ENCODE measurements at regions not wholly inside any gene's neighbourhood (a gene's known extent, or its start where the extent isn't known, plus 50 kb on each side); places are given as distances from the start of the nearest gene placed in this dataset.
A peak's percentile ranks its signal among the peaks of the same experiment; 100 is the strongest.

DNA sequence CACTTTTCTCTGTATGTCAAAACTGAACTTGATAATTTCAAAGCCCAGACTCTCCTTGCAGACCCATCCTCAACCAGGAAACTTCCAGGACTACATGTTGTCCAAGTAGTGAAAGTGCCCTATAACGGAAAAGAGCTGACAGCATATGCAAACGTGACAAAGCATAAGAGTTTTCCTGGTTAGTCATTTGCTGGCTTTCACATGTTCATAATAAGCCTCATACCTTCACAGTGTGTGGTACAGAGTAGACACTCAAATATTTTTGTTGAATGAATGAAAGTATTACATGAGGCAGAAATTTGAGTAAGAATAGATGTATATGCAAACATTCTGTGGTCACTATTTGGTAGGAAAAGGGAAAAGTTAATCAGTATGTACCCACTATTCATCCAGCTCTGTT, 473.3 kb downstream of the MRPL39 start:
- DNase-seq, result peak; percentile 76

DNA sequence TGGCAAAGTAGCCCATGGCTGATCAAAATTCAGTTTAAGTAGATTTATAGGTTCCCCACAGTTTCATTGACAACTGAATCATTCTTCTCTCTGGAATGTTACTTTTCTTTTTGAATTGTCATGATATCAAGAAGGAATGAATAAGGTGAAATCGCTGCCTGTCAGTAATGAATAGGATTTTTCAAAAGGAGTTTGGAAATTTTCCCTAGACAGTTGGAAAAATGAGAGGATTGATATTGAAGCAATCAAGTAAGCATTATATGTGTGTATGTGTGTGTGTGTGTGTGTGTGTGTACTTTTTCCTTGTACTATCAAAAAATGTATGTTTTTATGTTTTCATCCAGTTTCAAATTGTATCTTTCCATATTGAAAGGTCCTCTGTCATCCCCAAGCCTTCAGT, 479.5 kb downstream of the MRPL39 start:
- DNase-seq, result no peak

DNA sequence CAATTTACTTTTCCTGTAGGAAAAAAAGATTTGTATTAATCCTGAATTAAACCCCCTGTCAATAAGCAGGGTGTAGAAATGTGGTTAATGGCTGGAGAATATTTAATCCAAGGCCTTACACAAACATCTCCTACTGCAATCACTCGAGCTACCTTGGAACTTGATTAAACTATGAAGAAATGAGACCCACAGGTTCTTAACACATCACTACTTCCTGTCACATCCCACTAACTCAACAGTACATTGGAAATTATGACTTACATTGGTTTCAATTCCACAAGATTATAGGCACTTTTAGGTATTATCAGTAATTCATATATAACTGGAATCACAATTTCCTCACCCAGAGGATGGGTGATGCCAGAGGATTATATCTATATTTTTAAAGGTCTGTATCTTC, 480.3 kb downstream of the MRPL39 start:
- DNase-seq, result no peak

DNA sequence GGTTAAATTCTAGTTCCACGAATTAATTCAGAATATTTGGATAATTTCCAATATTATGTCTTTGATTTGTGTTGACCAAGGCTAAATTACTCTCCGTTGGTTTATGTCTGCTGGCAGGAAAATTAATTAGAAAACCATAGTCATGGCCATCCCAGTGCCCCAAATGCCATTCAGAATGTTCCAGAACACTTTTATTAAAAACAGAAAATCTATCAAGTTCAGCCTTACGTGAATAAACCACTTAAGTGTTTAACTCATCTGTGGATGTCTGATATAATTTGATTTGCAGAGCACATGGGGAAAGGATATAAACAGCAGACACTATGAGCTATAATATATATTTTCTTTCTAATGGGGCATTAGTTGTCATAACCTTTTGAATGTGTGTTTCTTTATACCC, 480.7 kb downstream of the MRPL39 start:
- DNase-seq, result no peak

DNA sequence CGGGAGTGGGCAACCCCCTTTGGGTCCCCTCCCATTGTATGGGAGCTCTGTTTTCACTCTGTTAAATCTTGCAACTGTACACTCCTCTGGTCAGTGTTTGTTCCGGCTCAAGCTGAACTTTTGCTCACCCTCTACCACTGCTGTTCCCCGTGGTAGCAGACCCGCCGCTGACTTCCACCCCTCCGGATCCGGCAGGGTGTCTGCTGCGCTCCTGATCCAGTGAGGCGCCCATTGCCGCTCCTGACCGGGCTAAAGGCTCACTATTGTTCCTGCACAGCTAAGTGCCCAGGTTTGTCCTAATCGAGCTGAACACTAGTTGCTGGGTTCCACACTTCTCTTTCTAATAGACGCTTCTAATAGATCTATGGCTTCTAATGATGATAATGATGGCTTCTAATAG, 488.6 kb downstream of the MRPL39 start:
- no peak for DNase-seq

DNA sequence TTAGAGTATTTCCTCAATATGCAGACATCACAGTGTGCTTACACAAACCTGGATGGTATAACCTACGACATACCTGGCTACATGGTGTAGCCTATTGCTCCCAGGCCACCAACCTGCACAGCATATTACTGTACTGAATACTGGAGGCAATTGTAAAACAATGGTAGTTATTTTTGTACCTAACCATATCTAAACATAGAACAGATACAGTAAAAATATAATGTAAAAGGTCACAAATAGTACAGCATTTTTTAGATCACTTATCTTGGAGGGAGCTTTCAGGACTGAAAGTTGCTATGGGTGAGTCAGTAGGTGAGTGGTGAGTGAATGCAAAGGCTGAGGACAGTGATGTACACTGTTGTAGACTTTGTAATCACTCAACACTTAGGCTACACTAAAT, 492.3 kb downstream of the MRPL39 start:
- DNase-seq, result peak; percentile 46

DNA sequence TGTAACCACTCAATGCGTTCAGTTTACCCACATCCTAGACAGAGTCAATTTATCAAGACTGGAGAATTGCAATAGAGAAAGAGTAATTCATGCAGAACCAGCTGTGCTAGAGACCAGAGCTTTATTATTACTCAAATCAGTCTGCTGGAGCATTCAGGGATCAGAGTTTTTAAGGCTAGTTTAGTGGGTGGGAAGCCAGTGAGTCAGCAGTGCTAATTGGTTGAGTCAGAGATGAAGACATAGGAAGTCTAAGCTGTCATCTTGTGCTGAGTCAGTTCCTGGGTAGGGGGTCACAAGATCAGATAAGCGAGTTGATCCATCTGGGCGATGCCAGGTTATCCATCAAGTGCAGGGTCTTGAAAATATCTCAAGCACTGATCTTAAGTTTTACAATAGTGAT, 499.6 kb downstream of the MRPL39 start:
- DNase-seq, result peak; percentile 92

DNA sequence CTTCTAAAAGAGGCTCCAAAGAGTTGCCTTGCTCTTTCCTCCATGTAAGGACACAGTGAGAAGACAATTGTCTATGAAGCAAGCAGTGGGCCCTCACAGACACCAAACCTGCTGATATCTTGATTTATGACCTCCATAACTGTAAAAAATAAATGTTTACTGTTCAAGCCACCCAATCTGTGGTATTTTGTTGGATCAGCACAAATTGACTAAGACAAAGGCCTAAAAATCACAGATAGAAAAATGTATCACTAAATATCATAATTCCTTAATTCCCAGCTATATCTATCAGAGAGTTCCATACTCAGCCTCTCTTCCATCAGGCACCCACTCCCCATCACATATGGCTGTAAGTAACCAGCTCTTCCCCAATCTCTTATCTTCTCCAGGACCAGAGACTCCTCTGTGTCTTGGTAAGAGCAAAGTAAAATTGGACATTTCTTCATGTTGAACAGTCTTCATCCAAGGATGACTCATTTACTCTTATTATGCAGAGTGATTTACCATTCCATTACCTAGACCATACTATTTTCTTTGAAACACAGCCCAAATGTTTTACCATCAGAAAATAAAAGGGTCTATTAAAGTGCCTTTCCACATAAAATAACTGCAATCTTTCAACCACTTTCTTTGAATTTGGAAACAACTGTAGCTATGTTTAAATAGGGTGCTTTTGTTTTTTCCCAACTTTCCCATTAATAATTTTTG, 503.6 kb downstream of the MRPL39 start:
- peak; percentile 59 for DNase-seq

DNA sequence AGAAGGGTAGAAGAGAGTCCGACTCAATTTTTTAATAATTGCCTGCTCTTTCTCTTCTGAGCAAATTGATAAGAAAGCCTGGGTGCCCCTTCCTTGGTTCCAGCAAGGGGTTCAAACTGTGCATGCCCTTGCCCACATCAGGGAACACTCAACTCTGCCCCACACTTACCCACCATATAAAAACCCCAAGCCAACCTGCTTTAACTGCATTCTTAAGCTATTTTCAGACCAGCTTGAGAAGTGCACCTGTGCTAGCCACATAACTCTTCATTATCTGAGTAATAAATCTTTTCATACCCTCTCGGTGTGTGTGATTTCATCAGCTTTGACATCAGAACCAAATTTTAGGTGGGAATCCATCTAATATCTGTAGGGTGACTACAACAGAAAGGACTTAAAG, 509.6 kb downstream of the MRPL39 start:
- no peak for DNase-seq

DNA sequence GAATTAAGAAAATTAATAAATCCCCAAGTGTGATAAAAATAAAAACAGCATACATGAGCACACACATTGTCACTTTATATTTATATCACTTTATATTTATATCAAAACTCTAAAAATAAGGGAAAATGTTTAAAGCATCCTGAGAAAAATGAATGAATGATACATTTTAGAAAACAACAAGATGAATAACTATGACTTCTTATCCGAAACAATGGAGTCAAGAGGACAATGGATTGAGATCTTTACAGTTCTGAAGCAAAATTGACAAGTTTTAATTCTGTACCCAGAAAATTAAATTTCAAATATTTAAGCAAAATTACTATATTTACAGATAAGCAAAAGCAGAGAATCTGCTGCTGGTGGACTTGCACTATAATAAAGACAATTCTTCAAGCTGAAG, 512.6 kb downstream of the MRPL39 start:
- no peak for DNase-seq

DNA sequence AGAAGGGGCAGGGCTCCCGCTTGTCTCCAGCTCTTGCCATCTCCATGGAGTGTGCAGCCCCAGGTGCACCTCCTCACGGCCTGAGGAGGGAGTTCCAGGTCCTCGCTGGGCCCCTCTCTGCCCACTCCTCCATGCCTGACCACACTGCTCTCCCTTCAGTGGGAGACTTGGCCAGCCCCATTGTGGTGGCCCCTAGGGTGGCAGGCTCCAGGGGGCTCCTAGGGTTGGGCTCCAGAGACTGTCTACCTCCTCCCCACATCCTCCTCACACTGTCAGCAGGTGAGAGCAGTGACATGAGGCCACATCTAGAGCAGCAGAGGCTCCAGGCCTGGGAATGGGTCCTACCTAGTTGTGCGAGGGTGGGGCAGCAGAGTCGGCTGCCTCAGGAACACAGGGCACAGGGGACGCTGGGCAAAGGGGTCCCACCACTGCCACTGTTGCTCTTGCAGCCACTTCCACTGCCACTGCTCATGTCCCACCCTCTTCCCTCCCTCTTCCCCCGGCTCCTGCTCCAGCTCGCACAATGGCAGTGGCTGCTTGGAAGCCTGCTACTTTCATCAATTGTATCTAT, 514.8 kb downstream of the MRPL39 start:
- no peak for DNase-seq

DNA sequence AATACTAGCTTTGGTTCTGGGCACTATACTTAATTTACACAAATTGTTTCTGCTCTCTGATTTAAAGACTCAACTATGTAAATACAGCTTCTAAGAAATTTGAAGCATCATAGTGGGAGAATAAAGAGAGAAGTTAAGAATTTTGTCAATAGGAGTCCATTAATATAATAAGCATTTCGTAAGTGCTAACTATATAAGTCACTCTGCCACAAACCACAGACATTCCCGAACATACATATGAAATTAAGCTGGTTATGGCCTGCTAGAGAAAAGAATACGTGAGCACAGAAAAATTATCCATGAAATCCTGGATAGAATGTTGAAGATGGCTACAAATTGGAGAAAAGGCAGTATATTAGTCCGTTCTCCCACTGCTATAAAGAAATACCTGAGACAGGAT, 526.2 kb downstream of the MRPL39 start:
- DNase-seq, result peak; percentile 91

DNA sequence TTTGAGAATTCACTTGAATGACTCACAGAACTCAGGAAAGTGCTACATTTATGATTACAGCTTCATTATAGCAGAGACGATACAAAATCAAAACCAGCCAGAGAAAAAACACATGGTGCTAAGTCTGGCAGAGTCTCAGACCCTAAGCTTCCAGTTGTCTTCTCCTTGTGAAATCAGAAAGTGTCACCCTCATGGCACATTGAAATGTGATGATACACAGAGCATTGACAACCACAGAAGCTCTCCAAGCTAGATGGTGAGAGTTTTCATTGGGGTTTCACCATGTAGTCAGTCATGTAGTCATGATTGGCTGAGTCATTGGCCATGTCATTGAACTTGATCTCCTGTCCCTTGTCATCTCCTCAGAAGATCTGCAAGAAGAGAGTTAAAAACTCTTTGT, 526.6 kb downstream of the MRPL39 start:
- DNase-seq, result peak; percentile 84

DNA sequence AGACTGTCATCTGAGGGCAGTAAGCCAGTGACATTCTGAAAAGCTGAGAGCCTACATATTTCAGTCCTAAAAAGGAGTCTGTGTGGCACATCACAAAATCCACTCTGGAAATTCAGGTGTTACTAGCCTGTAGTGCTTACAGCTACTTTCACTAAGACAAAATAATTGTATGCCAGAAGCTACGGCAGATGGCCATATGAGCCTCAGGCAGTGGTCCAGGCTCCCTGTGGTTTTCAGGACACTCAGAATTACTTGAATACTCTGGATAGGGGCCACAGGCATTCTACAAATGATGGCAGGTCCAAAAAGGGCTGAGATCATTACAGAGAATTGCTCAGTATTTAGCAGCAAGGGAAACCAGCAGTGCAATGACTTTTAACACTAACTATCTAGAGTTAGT, 527.1 kb downstream of the MRPL39 start:
- DNase-seq, result peak; percentile 87

DNA sequence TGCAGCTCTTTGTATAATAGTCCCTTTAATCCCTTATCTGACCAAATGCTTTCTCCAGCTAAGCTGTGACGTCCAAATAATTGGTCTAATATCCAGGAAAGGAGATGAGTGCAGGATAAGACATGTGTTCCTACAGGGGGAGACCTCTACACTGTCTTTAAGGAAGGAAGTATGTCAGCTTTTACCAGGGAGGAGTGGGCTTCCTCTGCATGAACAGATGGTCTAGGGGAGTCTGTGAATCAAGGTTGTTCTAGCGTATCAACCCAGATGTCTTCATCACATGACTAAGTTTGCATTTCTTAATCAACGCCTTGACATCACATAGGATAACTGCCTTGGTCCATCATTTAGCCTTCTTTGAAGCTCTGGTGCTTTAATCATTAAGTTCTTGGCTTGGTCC, 528.2 kb downstream of the MRPL39 start:
- DNase-seq, result no peak

DNA sequence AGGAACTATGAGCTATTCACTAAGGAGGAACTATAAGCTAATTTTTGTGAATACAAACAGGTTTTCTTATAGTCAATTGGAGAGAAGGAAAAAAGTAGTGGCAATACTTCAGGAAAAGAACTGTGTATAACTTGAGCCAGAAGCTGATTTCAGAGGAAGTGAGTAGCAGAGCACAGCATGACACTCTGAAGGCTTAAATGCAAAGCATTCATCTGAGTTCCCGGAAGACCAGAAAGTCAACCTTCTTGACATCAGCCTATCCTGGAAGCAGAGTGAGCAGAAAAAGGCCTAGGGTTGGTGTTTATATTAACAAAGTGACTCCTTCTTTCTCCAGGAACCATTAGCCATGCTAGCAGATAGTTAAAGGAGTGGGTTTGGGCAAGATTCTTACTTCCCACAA, 545.2 kb downstream of the MRPL39 start:
- no peak for DNase-seq

DNA sequence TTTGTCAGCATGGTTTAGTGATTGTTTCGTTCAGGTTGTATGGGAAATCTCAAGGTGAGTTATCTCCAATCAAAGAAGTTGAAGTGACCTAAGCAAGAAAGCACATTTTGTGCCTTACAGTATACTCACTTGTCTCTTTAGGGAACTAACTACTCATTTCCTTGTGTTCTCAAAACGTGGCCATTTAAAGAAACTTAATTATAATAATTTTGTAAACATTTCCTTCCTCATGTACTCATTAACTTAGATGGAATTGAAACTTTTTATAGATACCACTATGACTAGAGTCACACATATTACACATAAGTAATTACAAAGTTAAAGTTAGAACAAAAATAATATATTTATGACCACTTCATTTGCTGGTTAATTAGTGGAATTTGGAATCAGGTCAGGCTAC, 552.6 kb downstream of the MRPL39 start:
- no peak for DNase-seq

DNA sequence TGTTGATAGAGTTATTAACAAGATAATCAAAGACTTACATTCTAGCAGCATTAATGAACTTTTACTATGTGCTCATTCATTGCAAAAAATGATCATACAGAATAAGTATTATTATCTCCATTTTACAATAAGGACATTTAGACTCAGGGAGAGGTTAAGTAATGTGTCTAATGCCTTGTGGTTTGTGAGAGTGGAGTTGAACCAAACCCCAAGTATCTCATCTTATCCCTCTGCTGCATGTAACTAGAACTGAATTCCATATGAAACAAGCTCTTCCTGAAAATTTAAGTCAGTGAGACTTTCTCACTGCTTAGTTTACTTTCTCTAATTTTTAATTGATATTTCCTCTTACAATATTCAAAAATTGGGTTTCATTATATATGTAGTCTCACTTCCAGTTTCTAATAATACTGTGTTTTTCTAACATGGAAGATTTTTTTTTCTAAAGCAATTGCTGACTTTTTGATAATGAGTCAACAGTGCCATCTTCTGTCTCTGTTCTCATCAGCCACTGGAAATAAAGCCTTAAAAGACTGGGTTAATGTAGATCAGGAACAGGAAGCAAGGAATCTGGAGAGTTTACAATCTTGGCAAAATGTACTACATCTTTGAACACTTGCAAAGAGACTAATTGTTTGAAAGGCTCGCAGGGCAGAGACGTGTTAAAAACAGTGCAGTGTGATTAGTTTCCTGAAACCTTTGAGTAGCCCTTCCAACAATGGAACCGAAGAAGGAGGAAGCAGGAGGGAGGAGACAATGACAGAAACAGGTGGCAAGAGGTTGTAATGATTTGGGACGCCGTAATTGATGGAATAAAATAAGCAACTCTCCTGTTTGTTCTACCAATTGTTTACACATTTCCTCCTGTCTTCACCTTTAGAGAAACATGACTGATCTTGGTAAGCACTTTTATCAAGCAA, 567.6 kb downstream of the MRPL39 start:
- DNase-seq, result peak; percentile 59

DNA sequence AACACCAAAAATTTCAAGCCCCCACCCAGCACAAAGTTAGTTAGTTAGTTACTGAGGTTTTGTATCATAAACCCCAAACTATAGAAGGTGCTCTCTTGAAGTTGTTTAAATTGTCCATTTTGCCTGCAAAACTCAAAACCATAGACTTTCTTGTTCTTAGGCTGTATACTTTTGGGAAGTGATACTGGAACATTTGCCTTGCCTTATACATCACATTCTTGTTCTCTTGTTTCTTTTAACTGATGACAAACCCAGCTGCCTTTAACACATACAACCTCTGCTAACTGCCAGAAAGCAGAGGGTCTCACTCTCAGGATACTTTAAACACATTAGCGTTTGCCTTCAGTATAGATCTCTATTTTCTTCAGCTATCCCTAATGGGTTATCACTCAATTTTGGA, 570.5 kb downstream of the MRPL39 start:
- DNase-seq, result no peak

DNA sequence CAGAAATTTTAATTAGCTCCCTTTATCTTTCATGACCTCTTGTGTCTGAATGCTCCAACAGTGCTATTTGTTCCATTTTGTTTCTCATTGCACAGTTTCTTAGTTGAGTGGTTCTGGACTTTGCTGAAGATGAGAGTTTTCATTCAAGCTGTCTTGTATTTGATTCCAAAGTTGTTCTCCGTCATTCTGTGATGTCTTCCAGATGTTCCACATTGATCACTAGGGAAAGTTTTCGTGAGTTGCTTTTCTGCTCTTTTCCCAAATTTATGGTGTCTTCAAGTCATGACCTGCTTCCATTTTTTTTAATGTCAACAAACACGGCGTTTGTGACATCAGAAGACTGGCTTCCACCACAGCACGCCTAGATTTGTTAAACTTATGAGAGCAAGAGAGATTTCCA, 575.5 kb downstream of the MRPL39 start:
- no peak for DNase-seq

DNA sequence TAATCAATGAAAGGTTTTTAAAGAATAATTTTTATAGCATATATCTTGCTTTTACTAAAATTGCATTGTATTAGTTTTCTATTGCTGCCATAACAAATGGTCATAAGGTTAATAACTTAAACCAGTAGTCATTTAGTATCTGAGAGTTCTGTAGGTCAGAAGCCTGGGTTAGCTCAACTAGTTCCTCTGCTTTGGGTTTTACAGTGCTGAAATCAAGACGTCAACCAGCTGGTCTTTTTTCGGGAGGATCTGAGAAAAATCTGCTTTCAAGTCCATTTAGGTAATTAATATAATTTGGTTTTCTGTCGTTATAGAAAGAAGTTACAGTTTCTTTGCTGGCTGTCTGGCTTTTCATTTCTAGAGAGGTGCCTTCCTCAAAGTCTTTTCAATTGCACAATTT, 577.7 kb downstream of the MRPL39 start:
- DNase-seq, result no peak

DNA sequence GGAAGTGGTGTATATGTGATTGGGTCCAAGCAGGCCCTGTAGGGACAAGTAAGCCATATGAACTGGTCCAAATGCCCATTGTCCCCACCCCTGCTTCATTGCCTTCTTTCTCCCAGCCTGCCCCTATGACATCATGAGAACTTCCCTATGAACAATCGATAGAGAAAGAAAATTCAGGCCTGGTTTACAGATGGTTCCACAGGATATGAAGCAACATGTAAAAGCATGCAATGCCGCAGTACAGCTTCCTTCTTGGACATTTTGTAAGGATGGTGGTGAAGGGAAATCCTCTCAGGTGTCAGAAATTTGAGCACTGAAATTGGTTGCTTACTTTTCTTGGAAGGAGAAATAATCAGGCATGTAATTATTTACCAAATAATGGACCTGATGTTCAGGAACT, 581.7 kb downstream of the MRPL39 start:
- DNase-seq, result no peak

DNA sequence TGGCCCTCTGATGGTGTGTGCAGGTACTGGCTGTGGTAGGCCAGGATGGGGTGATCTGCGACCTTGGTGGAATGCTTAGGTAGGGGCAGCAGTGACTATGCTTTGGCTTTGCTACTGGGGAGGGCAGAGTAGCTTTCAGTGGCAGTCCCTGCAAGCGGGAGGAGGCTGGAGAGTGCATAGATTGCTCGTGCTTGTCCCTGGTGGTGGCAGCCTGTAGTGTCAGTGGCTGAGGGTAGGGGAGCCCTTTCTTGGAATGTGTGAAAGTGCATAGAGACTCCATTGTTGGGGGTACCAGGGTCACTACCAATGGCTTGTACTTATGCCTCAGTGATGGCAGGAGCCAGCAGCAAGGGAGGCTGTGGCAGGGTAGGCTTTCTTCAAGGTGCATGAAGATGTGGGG, 582.6 kb downstream of the MRPL39 start:
- no peak for DNase-seq

DNA sequence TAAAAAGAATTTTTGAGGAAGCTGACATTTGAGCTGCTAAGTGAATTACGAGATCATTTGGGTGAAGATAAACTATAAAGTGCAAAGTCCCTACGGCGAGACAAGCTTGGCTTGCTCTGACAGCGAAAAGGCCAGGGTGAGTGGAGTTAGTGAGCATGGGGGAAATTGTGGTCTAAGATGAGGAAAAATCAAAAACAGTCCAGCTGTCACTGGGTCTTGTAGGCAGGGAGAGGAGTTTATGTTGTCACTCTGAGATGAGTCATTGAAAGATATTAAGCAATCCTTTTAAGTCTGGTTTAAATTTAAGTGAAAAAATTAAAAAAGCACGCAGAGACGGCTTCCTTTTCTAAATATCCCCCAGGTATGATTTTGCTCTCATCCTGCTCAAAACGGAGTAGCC, 601.9 kb downstream of the MRPL39 start:
- peak; percentile 65 for DNase-seq

Data from fibroblast of skin of abdomen (primary cell).